GM18858 (cell line): ENCODE measurements at regions not wholly inside any gene's neighbourhood (a gene's known extent, or its start where the extent isn't known, plus 50 kb on each side); places are given as distances from the start of the nearest gene placed in this dataset.
"Not testable (repeated sequence)": the region's sequence is repeated elsewhere in the genome, so short reads cannot be mapped to it uniquely, and the experiment has no call there.

Source experiments
- ATAC-seq: cut with Tn5 transposase; IDR thresholded peaks from one replicate; pipeline ENCODE4 v1.9.1; 2021; ENCODE audit not compliant: unreplicated experiment

GRCh38 chr10:109019001-109019424 lies 904.3 kb downstream of the XPNPEP1 start:
- no peak for ATAC-seq

GRCh38 chr10:109007514-109007913 lies 915.8 kb downstream of the XPNPEP1 start:
- no peak for ATAC-seq

GRCh38 chr10:108990441-108990840 lies 932.9 kb downstream of the XPNPEP1 start:
- ATAC-seq = no peak

GRCh38 chr10:108989976-108990375 lies 933.3 kb downstream of the XPNPEP1 start:
- no peak for ATAC-seq

- no peak for ATAC-seq
These were observed 941.2 kb downstream of the XPNPEP1 start for GRCh38 chr10:108982159-108982558.

GRCh38 chr10:108980869-108981268 lies 942.4 kb downstream of the XPNPEP1 start:
- ATAC-seq = no peak

GRCh38 chr10:108975459-108976058 lies 947.8 kb downstream of the XPNPEP1 start:
- no peak for ATAC-seq

- no peak for ATAC-seq
These were observed 953.3 kb downstream of the XPNPEP1 start for GRCh38 chr10:108970016-108970415.

- no peak for ATAC-seq
These were observed 956.9 kb downstream of the XPNPEP1 start for GRCh38 chr10:108966411-108966810.

- no peak for ATAC-seq
These were observed 957.3 kb downstream of the XPNPEP1 start for GRCh38 chr10:108966005-108966404.

- no peak for ATAC-seq
These were observed 961.1 kb downstream of the XPNPEP1 start for GRCh38 chr10:108962172-108962571.

GRCh38 chr10:108957681-108958080 lies 965.6 kb downstream of the XPNPEP1 start:
- ATAC-seq = no peak

GRCh38 chr10:108956149-108956548 lies 967.2 kb downstream of the XPNPEP1 start:
- ATAC-seq = no peak

- not testable (repeated sequence) for ATAC-seq
These were observed 1003.3 kb downstream of the XPNPEP1 start for GRCh38 chr10:108920029-108920428.

GRCh38 chr10:108913300-108913699 lies 1010.0 kb downstream of the XPNPEP1 start:
- ATAC-seq = no peak

GRCh38 chr10:108911814-108912541 lies 1011.3 kb downstream of the XPNPEP1 start:
- ATAC-seq = no peak

- no peak for ATAC-seq
These were observed 1015.2 kb downstream of the XPNPEP1 start for GRCh38 chr10:108908096-108908495.

GRCh38 chr10:108905821-108906220 lies 1017.5 kb downstream of the XPNPEP1 start:
- ATAC-seq = no peak

GRCh38 chr10:108905171-108905570 lies 1018.1 kb downstream of the XPNPEP1 start:
- no peak for ATAC-seq

- no peak for ATAC-seq
These were observed 1019.0 kb downstream of the XPNPEP1 start for GRCh38 chr10:108904163-108904838.

GRCh38 chr10:108902619-108903285 lies 1020.6 kb downstream of the XPNPEP1 start:
- ATAC-seq = peak; percentile 55
